Fibroblast of the aortic adventitia (primary cell): ENCODE measurements at regions not wholly inside any gene's neighbourhood (a gene's known extent, or its start where the extent isn't known, plus 50 kb on each side); places are given as distances from the start of the nearest gene placed in this dataset.

Source experiments
- DNase-seq: peaks from one replicate; pipeline ENCODE4 v3.0.0-alpha.2; 2010; ENCODE audit warnings: low read depth
- H3K4me3 ChIP-seq: 2 replicates; pipeline ENCODE4 v1.5.1; 2011; ENCODE audit warnings: low read depth, mild to moderate bottlenecking, control low read depth, low read length, moderate library complexity
- TF ChIP-seq, protein P1 (sequence below): IDR thresholded peaks from 2 replicates; pipeline ENCODE4 v1.5.1; 2011; ENCODE audit warnings: mild to moderate bottlenecking, low read length, control low read depth, inconsistent platforms; ENCODE audit not compliant: insufficient read depth

DNA sequence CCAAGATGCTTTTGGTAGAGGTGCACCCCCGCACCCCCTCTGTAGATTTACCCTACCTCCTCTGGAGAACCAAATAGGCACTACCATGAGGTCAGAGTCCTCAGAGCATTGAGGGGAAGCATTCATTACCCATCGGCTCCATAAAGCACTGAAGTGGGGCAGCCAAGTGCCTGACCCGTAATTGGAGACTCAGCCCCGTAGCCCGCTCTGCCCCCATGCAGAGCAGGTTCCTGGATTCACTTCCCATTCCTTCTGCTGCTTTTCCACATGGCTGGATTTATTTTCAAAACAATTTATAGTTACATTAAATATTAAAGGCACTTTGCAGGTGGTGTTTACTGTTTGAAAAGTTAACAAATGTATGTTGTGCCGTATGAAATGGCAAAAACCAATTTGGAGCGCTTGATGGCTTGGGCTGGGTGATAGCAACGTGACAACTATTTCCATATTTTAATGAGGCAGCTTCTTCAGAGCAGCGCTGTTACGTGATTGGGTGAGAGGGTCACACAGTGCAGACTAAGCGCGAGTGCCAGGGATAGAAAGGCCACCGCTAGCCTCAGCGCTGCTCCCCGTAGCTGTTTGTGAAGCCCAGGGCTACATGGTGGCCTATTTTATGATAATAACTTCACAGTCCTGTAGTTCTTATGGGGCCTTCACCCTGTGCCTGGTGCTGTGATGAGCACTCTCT is 373.8 kb upstream of the PROK2 start:
- TF ChIP-seq, protein P1, sequence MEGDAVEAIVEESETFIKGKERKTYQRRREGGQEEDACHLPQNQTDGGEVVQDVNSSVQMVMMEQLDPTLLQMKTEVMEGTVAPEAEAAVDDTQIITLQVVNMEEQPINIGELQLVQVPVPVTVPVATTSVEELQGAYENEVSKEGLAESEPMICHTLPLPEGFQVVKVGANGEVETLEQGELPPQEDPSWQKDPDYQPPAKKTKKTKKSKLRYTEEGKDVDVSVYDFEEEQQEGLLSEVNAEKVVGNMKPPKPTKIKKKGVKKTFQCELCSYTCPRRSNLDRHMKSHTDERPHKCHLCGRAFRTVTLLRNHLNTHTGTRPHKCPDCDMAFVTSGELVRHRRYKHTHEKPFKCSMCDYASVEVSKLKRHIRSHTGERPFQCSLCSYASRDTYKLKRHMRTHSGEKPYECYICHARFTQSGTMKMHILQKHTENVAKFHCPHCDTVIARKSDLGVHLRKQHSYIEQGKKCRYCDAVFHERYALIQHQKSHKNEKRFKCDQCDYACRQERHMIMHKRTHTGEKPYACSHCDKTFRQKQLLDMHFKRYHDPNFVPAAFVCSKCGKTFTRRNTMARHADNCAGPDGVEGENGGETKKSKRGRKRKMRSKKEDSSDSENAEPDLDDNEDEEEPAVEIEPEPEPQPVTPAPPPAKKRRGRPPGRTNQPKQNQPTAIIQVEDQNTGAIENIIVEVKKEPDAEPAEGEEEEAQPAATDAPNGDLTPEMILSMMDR: no peak
- DNase-seq: no peak
- no peak overlapping the region for H3K4me3 ChIP-seq

DNA sequence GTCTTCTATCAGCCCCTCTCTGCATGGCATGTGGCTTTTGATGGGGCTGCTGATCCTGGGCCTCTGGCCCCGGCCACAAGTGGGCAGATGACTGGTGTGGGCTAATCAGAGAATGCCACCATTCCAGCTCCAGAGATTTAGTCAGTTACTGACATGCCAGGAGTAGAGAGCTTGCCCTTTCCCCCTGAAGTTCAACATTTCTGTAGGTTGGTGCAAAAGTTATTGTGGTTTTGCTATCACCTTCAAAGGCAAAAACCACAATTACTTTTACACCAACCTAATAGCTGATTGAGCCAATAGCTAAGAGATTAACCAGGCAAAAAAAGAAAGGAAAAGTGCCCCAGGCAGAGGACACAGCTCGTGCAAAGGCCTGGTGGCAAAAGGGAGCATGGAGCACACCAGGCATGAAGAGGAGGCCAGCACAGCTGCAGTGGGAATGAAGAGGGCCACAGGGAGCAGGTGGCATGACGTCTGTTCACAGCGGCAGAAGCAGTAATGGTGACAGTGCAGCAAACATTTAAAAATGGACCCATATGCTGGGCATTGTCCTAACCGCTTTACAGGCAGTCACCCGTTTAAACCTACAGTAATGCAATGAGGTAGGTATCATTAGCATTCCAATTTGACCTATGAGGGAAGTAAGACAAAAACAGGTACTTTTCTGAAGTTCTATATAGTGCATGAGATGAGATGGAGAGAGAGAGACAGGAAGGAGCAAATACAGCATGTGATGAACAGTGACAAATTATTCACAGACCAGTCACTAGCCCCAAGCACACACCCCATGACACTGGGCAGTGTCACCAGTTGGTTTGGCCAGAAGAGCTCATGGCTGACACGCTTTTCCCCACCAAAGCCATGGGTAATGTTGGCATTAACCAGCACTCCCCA is 373.0 kb upstream of the PROK2 start:
- DNase-seq: no peak
- TF ChIP-seq, protein P1: no peak

DNA sequence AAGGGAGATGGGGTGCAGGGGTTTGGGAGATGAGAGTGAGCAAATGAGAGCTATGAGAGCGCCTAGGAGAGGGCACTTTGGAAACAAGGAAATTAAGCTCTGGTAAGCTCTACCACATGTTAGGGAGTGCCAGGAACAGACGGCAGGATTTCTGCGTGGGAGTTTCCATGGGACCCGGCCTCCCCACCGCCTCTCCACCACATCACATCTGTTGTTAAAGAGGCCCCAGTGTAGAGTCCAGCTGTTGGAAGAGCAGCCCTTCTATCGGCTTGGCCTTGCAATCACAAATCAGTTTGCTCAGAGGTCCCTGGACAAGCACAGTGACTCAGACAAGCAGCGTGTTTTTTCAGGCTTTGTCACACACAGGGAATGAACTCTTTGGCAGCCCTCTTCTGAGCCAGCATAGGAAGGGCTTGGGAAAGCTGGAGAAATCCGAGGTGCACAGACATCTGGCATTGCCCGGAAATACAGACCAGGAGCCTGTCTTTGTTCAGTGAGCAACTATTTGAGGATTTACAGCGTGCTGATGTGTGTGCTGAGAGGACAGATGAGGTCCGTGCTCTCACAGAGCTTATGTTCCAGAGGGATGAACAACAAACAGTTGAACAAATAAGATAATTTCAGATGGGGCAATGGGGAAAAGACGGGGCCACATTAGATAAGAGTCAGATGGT is 370.6 kb upstream of the PROK2 start:
- peak; percentile 99 for DNase-seq
- H3K4me3 ChIP-seq: no peak overlapping the region
- TF ChIP-seq, protein P1: no peak

More for the DNA sequence above, 373.0 kb upstream of the PROK2 start:
- no peak overlapping the region for H3K4me3 ChIP-seq

DNA sequence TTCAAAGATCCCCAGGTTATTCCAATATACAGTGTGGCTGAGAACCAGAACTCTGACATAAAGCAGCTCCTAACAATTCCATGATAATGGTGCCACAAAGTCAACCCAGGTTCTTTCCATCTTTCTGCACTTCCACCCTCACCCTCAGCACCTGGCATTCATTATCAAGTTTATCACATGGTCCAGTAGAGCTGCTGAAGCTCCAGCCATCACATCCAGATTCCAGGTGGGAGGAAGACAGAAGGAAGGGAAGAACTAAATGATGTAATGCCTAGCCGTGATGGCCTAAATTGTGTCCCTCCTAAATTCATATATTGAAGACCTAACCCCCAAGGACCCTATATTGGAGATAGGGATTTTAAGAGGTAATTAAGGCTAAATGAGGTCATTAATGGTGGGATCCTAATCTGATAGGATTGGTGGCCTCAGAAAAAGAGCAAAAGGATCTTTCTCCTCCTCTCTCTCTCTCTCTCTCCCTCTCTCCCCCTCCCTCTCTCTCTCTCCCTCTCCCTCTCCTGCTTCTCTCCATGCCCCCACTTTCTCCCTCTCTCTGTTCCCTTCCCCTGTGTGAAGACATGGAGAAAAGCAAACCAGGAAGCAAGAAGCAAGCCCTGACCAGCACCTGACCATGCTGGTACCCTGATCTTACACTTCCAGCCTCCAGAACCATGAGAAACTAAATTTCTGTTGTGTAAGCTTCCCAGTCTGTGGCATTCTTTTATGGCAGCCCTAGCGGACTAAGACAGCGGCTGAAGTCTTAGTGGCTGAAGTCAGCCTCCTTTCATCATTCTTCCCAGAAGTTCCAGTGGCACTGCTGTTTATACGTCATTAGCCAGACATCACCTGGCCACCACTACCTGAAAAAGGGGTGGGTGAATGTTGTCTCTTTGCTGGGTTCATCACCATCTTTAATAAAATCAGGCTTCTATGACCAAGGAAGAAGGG is 369.7 kb upstream of the PROK2 start:
- TF ChIP-seq, protein P1: no peak
- H3K4me3 ChIP-seq: no peak overlapping the region
- DNase-seq: peak; percentile 52

DNA sequence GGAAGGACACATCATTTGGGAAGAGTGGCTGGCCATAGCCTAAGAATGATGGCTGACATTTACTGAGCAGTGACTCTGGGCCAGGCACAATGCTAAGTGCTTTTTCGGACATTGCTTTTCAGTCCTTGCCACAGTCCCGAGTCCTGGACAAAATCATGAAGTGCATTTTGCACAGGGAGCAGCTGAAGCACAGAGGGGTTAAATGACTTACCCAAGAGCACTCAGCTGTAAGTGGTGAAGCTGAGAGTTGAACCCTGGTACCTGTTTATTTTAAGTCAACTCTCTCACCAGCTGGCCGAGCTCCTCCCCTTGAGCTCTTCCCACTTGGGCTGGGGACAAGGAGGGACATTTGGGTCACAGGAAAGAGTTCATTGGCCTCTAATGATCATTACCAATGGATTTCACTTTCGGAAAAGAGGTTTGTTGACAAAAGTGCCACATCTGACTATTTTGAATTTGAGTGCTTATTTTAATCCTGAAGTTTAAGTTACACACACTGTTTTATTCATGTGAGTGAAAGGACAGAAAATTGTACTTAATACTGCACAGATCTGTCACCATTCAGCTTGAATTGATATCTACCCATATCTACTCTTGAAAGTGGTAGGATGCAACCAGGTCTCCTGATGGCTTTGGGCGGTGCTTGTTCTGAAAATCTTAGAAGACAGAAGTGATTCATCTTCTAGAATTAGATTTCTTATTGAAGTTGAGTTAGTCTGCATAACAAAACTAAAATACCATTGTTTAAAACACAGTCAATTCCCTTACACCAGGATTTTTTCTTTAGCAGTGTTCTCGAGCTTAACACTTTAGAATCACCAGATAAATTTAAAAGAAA is 368.7 kb upstream of the PROK2 start:
- DNase-seq: peak; percentile 26
- TF ChIP-seq, protein P1: no peak
- no peak overlapping the region for H3K4me3 ChIP-seq
